Chondrocyte (in vitro differentiated cells): ENCODE measurements at regions not wholly inside any gene's neighbourhood (a gene's known extent, or its start where the extent isn't known, plus 50 kb on each side); places are given as distances from the start of the nearest gene placed in this dataset.

Experiments
- DNase-seq: peaks from one replicate; pipeline ENCODE4 v3.0.0; 2021; ENCODE audit warnings: mixed read lengths, low spot score
- H3K27ac Mint-ChIP-seq: one replicate; pipeline ENCODE4 v1.8.0; 2021; ENCODE audit warnings: mild to moderate bottlenecking, moderate library complexity, mixed read lengths; ENCODE audit not compliant: unreplicated experiment
- H3K27me3 Mint-ChIP-seq: 2 replicates; pipeline ENCODE4 v1.8.0; 2021; ENCODE audit warnings: low read depth, mixed read lengths
- H3K36me3 Mint-ChIP-seq: 2 replicates; pipeline ENCODE4 v1.8.0; 2021; ENCODE audit warnings: low read depth, mixed read lengths
- H3K4me1 Mint-ChIP-seq: 2 replicates; pipeline ENCODE4 v1.8.0; 2021; ENCODE audit warnings: low read depth, mild to moderate bottlenecking, mixed read lengths
- H3K4me3 Mint-ChIP-seq: one replicate; pipeline ENCODE4 v1.8.0; 2021; ENCODE audit warnings: mild to moderate bottlenecking, moderate library complexity, mixed read lengths; ENCODE audit not compliant: unreplicated experiment
- H3K9me3 Mint-ChIP-seq: 2 replicates; pipeline ENCODE4 v1.8.0; 2021; ENCODE audit warnings: low read depth, mixed read lengths
- CTCF ChIP-seq: fragments of 200-600 bp; sonication (generic); IDR thresholded peaks from 2 replicates; pipeline ENCODE4 v1.5.0; 2021; ENCODE audit warnings: antibody characterized with exemption, mild to moderate bottlenecking, moderate library complexity

- TF ChIP-seq CTCF = no peak
- Mint-ChIP-seq H3K9me3 (no peaks in the 10 kb centered on the region), H3K27me3 (no peaks in the 10 kb centered on the region), H3K27ac (no peak overlapping the region), H3K4me1 (peaks cover 26% of the 10 kb centered on the region), H3K36me3 (no peaks in the 10 kb centered on the region), H3K4me3 (no peak overlapping the region)
- no peak for DNase-seq
Measured at GRCh38 chr4:125400756-125401155, 86.0 kb downstream of the FAT4 start.

- Mint-ChIP-seq H3K27me3 (no peaks in the 10 kb centered on the region), H3K4me1 (peaks cover 23% of the 10 kb centered on the region), H3K4me3 (no peak overlapping the region), H3K27ac (no peak overlapping the region), H3K36me3 (no peaks in the 10 kb centered on the region), H3K9me3 (no peaks in the 10 kb centered on the region)
- no peak for TF ChIP-seq CTCF
- DNase-seq = no peak
Measured at GRCh38 chr4:125401784-125402183, 87.0 kb downstream of the FAT4 start.

- Mint-ChIP-seq H3K4me1 (peaks cover 3% of the 10 kb centered on the region), H3K9me3 (peaks cover 4% of the 10 kb centered on the region), H3K27me3 (no peaks in the 10 kb centered on the region), H3K4me3 (no peak overlapping the region), H3K27ac (no peak overlapping the region), H3K36me3 (peaks cover 19% of the 10 kb centered on the region)
- no peak for TF ChIP-seq CTCF
- DNase-seq = no peak
Measured at GRCh38 chr4:125420526-125420925, 105.8 kb downstream of the FAT4 start.

- H3K4me3 Mint-ChIP-seq = no peak overlapping the region
- peaks cover 3% of the 10 kb centered on the region for H3K4me1 Mint-ChIP-seq
- no peak for DNase-seq
- TF ChIP-seq CTCF = no peak
- H3K36me3 Mint-ChIP-seq = peaks cover 12% of the 10 kb centered on the region
- peaks cover 4% of the 10 kb centered on the region for H3K9me3 Mint-ChIP-seq
- H3K27ac Mint-ChIP-seq = no peak overlapping the region
- H3K27me3 Mint-ChIP-seq = no peaks in the 10 kb centered on the region
Measured at GRCh38 chr4:125421547-125421946, 106.8 kb downstream of the FAT4 start.

GRCh38 chr4:125423124-125423523 lies 108.4 kb downstream of the FAT4 start:
- no peaks in the 10 kb centered on the region for H3K27me3 Mint-ChIP-seq
- no peak overlapping the region for H3K27ac Mint-ChIP-seq
- H3K9me3 Mint-ChIP-seq = peaks cover 4% of the 10 kb centered on the region
- H3K4me1 Mint-ChIP-seq = peaks cover 3% of the 10 kb centered on the region
- no peak for DNase-seq
- H3K36me3 Mint-ChIP-seq = peaks cover 12% of the 10 kb centered on the region
- no peak for TF ChIP-seq CTCF
- H3K4me3 Mint-ChIP-seq = no peak overlapping the region
